Left lung (tissue), 4 donors: ENCODE measurements at regions not wholly inside any gene's neighbourhood (a gene's known extent, or its start where the extent isn't known, plus 50 kb on each side); places are given as distances from the start of the nearest gene placed in this dataset.

Experiments
- ATAC-seq: fragments of 200-7000 bp; cut with Tn5 transposase; one replicate; pipeline ENCODE4 v1.9.1; 2020; ENCODE audit warnings: moderate library complexity
- DNase-seq, 4 donors: peaks; one replicate each; pipeline ENCODE4 v3.0.0-alpha.2; 2013 to 2020
- H3K27ac ChIP-seq, 2 donors: fragments of 200-600 bp; sonication (generic) in 1 of 2; one replicate each; pipeline versions ENCODE4 v1.5.0 to v1.8.0; 2020 to 2021
- H3K27me3 ChIP-seq, 2 donors: fragments of 200-600 bp; sonication (generic) in 1 of 2; one replicate each; pipeline versions ENCODE4 v1.5.0 to v1.8.0; 2020 to 2021
- H3K36me3 ChIP-seq, 2 donors: fragments of 200-600 bp; sonication (generic) in 1 of 2; one replicate each; pipeline versions ENCODE4 v1.5.0 to v1.8.0; 2020 to 2021
- H3K4me1 ChIP-seq, 2 donors: fragments of 200-600 bp; one replicate each; pipeline ENCODE4 v1.8.0; 2021
- H3K4me3 ChIP-seq, 2 donors: fragments of 200-600 bp; sonication (generic) in 1 of 2; one replicate each; pipeline versions ENCODE4 v1.5.0 to v1.8.0; 2020 to 2021; ENCODE audit warnings: mild to moderate bottlenecking in 1 of 2
- H3K9me3 ChIP-seq, 2 donors: fragments of 200-600 bp; sonication (generic) in 1 of 2; one replicate each; pipeline versions ENCODE4 v1.5.0 to v1.8.0; 2020 to 2021
- CTCF ChIP-seq, 2 donors: fragments of 200-600 bp; sonication (generic) in 1 of 2; IDR thresholded peaks; one replicate each; pipeline versions ENCODE4 v1.5.0 to v1.8.0; 2021; ENCODE audit warnings: antibody characterized with exemption in 2 of 2
- intact Hi-C, 2 donors: fragments of 100-400 bp; cut with DNase I; formaldehyde crosslinking; loops; one replicate each; pipeline versions ENCODE4 v1.11.2 to v1.14.2; 2022
- donor health status: DM: no; HTN: yes; CAD: no.
- donor health status: DM: no; HTN: no; CAD: no.

GRCh38 chr1:81613803-81614202 is 186.9 kb upstream of the ADGRL2 start:
- ATAC-seq (no peak), DNase-seq (no peak)
- Histone ChIP-seq H3K27me3 (no peaks in the 10 kb centered on the region), H3K36me3 (no peaks in the 10 kb centered on the region), H3K4me1 (no peaks in the 10 kb centered on the region), H3K4me3 (no peak overlapping the region), H3K9me3 (peaks cover 0 to 12% of the 10 kb centered on the region in 2 donors), H3K27ac (no peak overlapping the region)
- no peak for TF ChIP-seq CTCF (IDR thresholded peaks at IDR 0.05)
- intact Hi-C loops, result no loop called here

- no peak for TF ChIP-seq CTCF (IDR thresholded peaks at IDR 0.05)
- H3K27ac ChIP-seq, result no peak overlapping the region
- H3K36me3 ChIP-seq, result no peaks in the 10 kb centered on the region
- no peaks in the 10 kb centered on the region for H3K4me1 ChIP-seq
- ATAC-seq (no peak), DNase-seq (no peak)
- no peak overlapping the region for H3K4me3 ChIP-seq
- intact Hi-C loops, result no loop called here
- no peaks in the 10 kb centered on the region for H3K27me3 ChIP-seq
- no peaks in the 10 kb centered on the region for H3K9me3 ChIP-seq
These were observed 192.8 kb upstream of the ADGRL2 start for GRCh38 chr1:81607924-81608323.

- Histone ChIP-seq H3K27me3 (no peaks in the 10 kb centered on the region), H3K4me3 (no peak overlapping the region), H3K36me3 (no peaks in the 10 kb centered on the region), H3K27ac (no peak overlapping the region), H3K4me1 (no peaks in the 10 kb centered on the region), H3K9me3 (no peaks in the 10 kb centered on the region)
- ATAC-seq (no peak), DNase-seq (no peak)
- no peak for TF ChIP-seq CTCF (IDR thresholded peaks at IDR 0.05)
- intact Hi-C loops, result no loop called here
These were observed 193.6 kb upstream of the ADGRL2 start for GRCh38 chr1:81607086-81607485.

GRCh38 chr1:81606656-81607055 is 194.1 kb upstream of the ADGRL2 start:
- H3K4me3 ChIP-seq, result no peak overlapping the region
- no peaks in the 10 kb centered on the region for H3K9me3 ChIP-seq
- ATAC-seq (no peak), DNase-seq (no peak)
- no peak for TF ChIP-seq CTCF (IDR thresholded peaks at IDR 0.05)
- no peak overlapping the region for H3K27ac ChIP-seq
- H3K27me3 ChIP-seq, result no peaks in the 10 kb centered on the region
- intact Hi-C loops, result no loop called here
- no peaks in the 10 kb centered on the region for H3K4me1 ChIP-seq
- H3K36me3 ChIP-seq, result no peaks in the 10 kb centered on the region

GRCh38 chr1:81605023-81605422 is 195.7 kb upstream of the ADGRL2 start:
- Histone ChIP-seq H3K4me1 (no peaks in the 10 kb centered on the region), H3K36me3 (no peaks in the 10 kb centered on the region), H3K27me3 (no peaks in the 10 kb centered on the region), H3K9me3 (no peaks in the 10 kb centered on the region), H3K4me3 (no peak overlapping the region), H3K27ac (no peak overlapping the region)
- TF ChIP-seq CTCF (IDR thresholded peaks at IDR 0.05), result no peak
- DNase-seq (no peak), ATAC-seq (no peak)
- intact Hi-C loops, result no loop called here
